Ramos (cell line): ENCODE measurements at regions not wholly inside any gene's neighbourhood (a gene's known extent, or its start where the extent isn't known, plus 50 kb on each side); places are given as distances from the start of the nearest gene placed in this dataset.

Experiments used
- in situ Hi-C: fragments of 300-500 bp; cut with MboI; formaldehyde crosslinking; loops from one replicate; pipeline ENCODE4 v1.14.3; 2022; ENCODE audit warnings: low sequenced_read_pairs; ENCODE audit not compliant: unreplicated experiment

DNA sequence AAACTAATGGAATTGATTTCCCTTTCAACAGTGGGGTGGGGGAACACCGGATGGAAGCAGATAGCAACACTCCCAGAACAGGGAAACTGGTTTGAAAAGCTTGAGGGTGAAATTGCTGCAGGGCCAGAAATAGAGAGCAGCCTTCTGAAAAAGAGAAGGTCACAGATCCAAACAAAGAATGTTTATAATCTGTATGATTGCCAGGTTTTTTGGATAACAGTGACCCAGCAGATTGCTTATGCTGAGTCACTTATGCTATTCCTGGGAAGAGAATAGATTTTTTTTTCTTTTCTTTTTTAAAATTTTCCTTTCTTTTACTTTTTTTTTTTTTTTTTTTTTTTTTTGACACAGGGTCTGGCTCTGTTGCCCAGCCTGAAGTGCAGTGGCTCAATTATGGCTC, 641.3 kb downstream of the KCNJ2 start:
- in situ Hi-C loops, result no loop called here

DNA sequence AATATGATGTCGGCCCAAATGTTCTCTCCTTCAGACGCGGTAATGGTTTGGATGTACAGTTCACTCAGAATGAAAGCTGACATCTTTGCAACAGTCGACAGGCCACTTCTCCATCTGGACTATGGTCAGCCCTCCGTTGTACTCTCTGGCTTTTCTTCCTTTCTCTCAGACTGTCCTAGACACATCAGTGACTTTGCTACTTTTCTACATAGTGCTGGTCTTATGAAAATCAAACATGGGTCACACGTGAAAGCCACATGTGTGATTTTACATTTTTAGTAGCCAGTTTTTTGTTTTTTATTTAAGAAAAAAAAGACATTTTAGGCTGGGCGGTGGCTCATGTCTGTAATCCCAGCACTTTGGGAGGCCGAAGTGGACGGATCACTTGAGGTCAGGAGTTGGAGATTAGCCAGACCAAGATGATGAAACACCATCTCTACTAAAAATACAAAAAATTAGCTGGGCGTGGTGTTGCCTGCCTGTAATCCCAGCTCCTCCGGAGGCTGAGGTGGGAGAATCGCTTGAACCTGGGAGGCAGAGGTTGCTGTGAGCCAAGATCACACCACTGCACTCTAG, 644.1 kb downstream of the KCNJ2 start:
- in situ Hi-C loops, result no loop called here

DNA sequence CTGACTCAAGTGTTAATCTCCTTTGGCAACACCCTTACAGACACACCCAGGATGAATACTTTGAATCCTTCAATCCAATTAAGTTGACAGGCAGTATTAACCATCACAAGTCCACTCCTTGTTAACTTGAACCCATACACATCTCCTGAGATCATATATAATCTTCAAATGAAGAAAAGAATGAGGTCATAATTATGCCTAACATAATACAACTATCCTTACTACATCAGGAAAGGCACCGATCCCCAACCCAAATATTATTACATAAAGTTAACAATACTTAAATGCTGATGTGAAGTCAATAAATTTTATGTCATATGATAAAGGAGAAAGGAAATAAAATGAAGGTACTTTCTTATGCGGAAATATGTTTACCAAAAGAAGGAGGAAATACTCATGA, 649.9 kb downstream of the KCNJ2 start:
- in situ Hi-C loops, result no loop called here

DNA sequence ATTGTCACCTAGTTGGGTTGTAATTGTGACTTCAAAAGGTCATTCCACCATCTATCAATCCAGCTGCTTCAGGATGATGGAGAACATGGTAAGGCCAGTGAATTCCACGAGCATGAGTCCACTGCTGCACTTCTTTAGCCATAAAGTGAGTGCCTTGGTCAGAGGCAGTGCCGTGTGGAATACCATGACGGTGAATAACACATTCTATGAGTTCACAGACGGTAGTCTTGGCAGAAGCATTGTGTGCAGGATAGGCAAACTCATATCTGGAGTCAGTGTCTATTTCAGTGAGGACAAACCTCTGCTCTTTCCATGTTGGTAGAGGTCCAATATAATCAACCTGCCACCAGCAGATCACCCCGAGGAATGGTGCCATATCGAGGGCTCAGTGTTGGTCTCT, 650.9 kb downstream of the KCNJ2 start:
- in situ Hi-C loops, result no loop called here

DNA sequence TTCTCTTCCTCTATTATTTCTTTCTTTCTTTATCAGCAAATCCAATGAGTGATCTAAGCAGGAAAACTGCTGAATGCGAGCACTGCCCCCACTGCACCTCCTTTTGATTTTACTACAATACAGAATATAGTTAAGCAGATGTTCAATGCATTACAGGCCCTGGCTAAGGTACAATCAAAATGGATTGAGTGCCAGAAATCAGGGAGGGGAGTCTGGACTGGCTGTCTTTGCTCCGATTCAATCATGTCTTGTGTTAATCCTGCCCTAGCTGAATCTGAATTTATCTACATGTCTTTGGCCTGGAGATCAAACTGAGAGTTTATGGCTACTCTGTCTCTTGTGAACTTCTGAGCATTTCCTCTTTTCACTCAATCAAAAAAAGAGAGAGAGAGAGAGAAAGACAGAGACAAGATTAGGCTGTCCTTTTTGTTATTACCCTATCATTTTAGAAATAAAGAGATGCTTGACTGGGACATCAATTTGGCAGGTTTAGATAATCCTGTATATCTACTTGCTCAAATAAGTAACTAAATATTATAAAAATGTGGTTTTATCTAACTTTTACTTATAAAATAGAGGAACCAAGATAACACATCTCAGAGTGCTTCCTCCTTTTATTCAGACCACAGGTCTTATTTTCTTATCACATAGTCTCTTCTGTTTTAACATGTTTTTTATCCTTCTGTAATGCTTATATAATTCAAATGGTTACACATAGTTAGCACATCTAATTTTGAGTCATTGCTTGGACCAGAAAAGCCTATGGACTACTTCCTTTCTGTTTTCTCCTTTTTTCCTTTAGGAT, 656.2 kb downstream of the KCNJ2 start:
- in situ Hi-C loops, result no loop called here

DNA sequence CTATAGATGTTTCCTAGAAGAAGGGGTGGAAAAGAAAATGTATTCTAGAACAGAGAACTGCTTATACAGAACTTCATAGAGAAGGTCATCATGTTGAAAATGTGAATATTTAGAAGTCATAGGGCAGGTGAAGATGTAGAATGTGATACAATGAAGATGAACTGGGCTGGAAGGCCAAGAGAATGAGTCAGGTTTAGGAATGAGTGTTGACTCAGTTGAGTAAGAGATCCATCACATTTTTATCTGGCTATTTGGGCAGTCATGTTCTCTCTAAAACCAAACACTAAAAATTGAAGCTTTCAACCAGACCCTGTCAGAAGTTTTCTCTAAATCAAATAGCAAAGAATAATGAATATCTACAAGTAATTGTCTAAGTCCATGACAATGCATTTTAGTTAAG, 660.5 kb downstream of the KCNJ2 start:
- in situ Hi-C loops, result no loop called here

DNA sequence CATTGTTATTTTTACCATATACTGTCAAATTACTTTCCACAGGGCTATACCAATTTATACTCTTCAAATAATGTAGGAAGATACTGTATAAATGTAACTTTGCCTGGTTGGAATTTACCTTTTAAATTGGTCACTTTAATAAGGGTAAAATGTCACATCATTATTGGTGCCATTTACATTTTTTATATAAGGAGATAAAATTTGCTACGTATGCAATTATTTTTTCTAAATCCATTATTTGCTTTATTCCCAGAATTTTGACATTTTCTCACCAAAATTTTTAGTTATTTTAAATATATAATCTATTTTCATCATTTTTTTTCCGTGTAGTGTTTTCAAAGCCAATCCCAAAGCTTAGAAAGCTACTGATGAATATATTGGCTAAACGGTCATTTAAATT, 664.7 kb downstream of the KCNJ2 start:
- in situ Hi-C loops, result no loop called here

DNA sequence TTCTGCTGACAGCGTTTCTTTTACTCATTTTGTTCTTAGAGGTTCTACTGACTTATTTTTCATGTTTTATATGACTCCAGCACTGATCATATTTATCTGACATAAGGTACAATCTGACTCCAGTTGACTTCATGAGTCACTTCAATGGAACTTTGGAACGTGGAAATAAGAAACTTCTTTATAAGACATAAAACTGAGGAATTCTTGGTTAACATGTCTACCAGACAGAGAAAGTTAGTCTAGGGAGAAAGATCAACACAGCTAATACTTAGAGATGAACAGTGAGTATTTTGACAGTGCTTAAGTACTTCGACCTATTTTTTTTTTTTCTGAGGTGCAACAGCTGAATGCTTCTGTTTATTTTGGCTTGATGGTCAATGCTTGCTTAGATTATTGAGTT, 679.5 kb downstream of the KCNJ2 start:
- in situ Hi-C loops, result no loop called here

DNA sequence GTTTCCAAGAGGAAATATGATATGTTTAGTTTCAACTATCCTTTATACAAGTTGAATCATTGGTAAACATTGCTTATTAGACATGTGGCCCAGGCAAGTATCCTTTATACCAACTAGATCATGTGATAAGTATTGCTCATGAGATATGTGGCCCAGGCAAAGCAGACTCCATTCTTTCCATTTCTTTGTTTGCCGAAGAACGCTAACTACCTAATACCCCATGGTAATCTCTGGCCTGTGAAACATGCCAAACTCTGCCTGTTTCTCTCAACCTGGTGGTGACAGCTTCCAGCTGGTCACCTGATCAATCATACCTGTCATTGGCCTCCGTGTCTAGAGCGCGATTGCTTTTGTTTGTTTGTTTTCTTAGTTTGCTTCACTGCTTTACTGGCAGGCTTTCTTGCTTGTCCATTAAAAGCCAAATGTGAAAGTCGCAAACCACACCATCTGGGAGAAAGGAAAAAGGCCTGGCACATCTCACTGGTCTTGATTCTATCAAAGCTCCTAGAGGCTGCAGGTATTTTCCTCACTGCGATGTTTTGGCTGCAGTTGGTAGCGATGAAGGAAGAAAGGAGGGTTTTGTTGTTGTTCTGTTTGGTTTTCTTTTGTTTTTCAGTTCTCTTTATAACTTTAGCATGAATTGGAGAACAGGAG, 686.2 kb downstream of the KCNJ2 start:
- in situ Hi-C loops, result no loop called here

DNA sequence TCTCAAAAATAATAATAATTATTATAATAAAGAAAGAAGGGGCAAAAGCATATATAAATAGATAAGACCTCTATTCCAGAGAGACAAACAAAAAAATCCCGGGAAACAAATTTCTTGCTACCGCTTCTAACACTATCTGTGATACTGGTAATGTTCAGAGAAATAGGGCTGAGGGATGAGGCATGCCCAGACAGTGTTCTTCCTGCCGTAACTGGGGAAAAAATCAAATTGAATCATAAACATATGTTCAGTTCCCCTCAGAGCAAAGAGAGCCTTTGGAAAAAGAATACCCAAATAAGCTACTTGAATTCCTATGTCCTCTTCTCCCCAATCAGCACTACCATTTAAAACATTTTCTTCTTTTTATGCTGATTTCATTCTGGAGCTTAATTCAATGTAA, 688.0 kb downstream of the KCNJ2 start:
- in situ Hi-C loops, result no loop called here

DNA sequence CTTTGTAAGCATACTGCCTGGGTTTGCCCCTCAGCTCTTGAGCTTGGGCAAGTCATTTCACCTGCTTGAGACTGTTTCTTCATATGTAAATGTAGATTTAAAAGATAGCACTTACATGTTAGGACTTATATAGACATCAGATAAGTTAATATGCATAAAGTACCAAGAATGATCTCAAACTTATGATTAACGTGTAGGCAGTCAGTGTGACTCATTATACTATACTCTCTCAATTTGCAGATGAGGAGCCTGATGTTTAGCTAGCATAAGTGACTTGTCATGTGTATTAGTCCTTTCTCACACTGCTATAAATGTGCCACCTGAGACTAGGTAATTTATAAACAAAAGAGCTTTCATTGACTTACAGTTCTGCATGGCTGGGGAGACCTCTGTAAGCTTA, 690.5 kb downstream of the KCNJ2 start:
- in situ Hi-C loops, result no loop called here

DNA sequence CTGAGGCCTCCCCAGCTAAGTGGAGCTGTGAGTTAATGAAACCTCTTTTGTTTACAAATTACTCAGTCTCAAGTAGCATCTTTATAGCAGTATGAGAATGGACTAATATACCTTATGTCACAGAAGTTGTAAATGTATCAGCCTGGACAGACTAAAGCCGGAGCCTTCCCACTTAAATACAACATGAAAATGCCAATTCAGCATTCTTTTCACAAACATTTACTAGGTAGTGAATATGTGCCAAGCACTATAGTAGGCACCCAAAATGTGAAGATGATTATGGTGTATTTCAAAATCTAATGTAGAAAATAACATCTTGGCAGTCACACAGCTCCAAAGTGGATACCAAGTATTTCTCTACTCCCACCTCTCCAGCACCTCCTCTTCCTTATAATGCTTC, 693.0 kb downstream of the KCNJ2 start:
- in situ Hi-C loops, result no loop called here

DNA sequence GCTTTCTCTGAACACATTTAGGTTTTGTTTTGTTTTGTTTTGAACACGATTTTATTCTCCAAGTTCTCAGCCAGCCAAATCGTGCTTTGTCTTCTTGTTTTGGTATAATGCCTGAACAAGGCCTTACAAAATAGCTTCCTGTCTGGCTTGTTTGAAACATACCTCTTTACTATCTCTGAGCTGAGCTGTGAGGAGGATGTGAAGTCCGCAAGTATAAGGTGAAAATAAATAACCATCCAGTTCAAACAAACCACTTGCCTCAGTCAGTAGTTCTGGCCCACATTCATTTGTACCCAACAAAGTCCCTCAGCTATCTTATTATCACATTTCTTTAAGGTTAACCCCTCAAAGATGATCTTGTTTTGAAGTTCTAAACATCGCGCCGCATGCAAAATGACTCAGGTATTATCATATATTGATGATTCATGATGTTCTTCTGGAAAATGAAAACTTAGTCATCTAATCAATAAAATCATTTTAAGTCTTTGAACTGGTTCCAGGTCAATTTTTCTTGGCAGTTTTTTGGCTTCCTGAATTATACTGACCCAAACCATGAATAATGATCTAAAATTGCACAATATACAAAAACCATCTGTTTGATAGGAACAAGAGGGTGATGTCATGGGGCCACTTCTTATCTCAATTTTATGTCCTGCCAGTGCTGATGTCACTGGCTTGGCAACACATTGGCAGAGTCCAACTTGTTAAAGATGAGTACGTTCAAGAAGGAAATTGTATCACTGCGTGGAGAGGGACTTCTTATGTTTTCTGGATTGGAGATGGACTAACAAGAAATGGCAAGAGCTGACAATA, 694.3 kb downstream of the KCNJ2 start:
- in situ Hi-C loops, result no loop called here

DNA sequence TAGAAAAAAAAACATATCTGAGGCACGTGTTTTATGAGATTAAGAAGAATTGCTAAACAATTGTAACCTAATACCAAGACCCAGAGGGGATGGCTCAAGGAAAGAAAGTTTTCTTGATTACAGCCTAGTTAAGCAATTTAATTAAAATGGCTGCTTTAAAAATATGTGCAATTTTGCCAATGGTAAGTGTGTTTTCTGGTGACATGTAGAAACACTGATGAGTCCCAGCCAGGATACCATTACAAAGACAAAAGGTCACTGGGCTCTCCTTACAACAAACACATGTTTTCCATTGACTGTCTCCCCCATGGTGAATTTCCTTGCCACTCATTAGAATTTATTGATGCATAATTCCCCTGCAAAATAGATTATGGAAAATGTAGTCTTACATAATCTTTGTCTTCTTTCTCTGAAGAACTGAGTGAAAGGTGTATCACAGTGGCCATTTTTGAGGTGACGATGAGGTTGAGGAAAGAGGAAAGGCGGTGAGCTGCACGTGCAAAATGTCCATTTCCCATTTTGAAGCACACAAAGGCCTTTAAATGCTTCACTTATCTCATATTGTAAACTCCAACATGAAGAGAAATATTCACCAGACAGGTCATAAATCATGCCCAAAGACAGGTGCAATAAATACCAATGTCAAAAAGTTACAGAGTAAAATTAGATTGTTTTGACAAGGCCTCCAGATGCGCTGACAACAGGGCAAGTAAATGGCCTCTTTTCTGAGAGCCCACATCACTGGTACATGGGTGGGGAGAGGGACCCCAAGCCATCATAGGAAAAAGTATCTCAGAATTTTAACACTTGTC, 696.9 kb downstream of the KCNJ2 start:
- in situ Hi-C loops, result no loop called here

DNA sequence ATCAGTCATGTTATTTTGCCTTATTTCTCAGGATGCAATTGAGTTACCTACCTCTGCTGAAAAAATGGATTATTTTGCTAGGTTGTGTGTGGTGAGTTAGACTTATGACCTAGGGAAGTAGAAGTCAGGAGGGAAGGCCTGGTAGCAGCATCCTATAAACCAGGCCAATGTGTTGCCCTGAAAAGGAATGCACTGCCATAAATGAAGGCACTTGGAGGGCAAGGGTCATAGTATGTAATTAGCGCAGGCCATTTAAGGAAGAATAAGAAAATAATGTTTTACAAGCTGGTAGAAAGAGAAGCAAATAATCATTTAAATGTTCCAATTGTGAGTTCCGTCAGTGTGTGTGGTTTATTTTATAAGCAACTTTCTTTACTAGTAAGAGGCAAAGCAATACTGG, 698.8 kb downstream of the KCNJ2 start:
- in situ Hi-C loops, result no loop called here

DNA sequence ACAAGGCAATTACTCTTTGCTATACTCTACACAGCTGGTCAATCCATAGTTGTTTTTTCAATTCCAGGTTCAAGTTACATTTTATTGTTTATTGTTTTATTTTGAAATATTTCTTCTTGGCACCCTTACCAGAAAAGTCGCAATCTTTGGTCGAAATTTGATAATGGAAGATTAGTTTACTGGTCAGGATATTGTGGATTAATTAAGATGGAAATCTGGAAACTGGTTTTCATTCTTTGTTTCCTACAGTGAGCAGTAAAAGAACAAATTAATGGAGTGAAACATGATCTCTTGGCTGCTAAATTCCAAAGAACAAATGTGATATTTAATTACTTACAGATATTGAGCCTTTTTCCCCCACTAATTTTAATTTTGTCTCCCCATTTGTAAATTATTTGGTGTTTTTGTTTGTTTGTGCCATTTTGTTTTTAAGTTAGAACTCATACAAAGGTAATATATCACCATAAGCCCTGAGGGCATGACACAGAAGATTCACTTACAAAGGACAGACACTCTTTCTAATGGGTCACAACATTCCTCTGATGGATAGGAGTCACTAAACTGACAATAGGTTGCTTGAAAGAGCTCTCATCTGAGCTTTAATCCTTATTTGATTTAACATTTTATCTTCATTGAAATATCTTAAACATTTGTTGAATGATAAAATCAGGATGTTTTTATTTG, 700.2 kb downstream of the KCNJ2 start:
- in situ Hi-C loops, result no loop called here

DNA sequence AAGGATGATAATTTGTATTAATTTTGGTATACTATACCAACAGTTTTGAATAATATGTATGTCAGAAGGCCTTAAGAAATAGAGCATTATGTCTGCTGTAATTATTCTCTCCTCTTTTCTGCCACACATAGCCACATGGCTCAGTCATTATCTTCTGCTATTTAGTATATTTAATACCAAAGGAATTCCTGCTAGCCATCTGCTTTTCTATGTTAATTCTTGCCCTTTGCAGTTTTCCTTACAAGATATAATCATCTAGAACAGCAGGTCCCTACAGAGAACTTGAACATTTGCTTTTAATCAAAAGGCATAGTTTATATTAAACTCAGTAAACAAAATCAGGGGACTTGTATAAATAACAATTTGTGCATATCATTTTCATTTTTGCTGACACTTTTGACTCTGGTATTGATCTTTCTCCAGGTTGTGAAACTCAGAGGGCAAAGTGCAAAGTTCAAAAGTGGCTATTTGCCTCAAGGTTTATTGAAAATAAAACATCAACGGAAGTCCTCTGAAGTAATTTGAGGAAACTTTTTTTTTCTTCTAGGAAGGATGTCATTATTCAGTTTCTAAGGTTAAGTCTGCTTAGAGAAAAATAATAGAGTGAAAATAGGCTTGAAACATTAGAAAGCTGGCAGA, 702.0 kb downstream of the KCNJ2 start:
- in situ Hi-C loops, result no loop called here

DNA sequence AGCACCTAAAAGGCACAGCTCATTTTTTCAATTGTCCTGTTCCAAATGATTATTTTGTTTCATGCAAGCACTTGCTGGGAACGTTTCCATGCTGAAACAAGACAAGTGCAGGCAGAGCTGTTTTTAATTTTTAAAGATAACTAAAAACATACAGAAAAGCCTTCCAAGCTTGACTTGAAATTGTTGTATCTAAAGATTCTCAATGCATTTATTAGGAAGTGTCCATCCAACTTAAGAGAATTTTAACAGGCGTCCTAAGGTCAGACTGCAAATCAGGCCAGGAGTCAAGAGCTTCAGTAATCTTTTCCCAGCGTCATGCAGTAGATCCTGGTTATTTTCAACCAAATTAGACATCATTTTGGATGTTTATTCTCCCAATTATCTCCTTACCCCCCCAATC, 702.8 kb downstream of the KCNJ2 start:
- in situ Hi-C loops, result no loop called here

DNA sequence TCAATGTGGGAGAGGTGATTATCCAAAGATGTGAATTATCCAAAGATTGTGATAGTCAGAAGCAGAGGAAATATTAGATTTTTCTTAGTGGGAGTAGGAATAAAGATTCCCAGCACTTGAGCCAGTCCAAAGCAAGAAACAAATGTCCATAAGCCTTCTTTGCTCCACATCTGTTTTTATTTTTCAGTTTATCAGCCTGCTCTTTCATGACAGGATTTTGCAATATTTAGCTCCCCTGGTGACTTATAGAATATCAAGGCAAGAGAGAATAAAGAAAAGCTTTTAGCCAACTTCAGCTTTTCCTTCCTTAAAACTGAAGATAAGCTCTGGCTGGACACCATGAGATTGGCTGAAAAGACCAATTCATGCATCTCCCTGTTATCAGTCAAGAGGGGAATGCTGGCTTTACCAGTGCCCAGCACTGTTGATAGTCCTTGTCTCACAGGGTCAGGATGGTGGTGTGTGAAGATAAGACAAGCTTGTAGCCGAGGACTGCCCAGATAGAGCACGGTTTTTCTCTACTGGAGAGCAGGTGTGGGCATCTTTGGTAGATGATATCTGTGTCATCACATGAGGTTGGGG, 706.5 kb downstream of the KCNJ2 start:
- in situ Hi-C loops, result no loop called here
